Neural cell (in vitro differentiated cells): ENCODE measurements at regions not wholly inside any gene's neighbourhood (a gene's known extent, or its start where the extent isn't known, plus 50 kb on each side); places are given as distances from the start of the nearest gene placed in this dataset.
"Not testable (repeated sequence)": the region's sequence is repeated elsewhere in the genome, so short reads cannot be mapped to it uniquely, and the experiment has no call there.

Experiments used
- H2AFZ ChIP-seq: fragments of 200-600, 300-800 bp; sonication (generic), shearing (Covaris generic); 2 replicates; pipeline ENCODE4 v1.6.0; 2014; ENCODE audit warnings: low read depth, mild to moderate bottlenecking, antibody characterized with exemption, low read length, moderate library complexity
- H3F3A ChIP-seq: fragments of 200-600 bp; shearing (Covaris generic); 2 replicates; pipeline ENCODE4 v1.6.1; 2016; ENCODE audit warnings: mild to moderate bottlenecking, moderate library complexity, mixed read lengths, antibody characterized with exemption, low read length; ENCODE audit not compliant: insufficient read depth, poor library complexity, severe bottlenecking
- H3K27ac ChIP-seq: fragments of 200-600, 300-800 bp; sonication (generic), shearing (Covaris generic); 2 replicates; pipeline ENCODE4 v1.5.1; 2014; ENCODE audit warnings: mild to moderate bottlenecking, low read length, moderate library complexity
- H3K27me3 ChIP-seq: fragments of 300-800, 200-600 bp; sonication (generic), shearing (Covaris generic); 2 replicates; pipeline ENCODE4 v1.6.0; 2014; ENCODE audit warnings: mild to moderate bottlenecking, low read depth, low read length, moderate library complexity; ENCODE audit not compliant: insufficient read depth
- H3K36me3 ChIP-seq: fragments of 300-800, 200-600 bp; sonication (generic), shearing (Covaris generic); 2 replicates; pipeline ENCODE4 v1.5.1; 2014; ENCODE audit warnings: mild to moderate bottlenecking, antibody characterized with exemption, low read length, moderate library complexity; ENCODE audit not compliant: insufficient read depth
- H3K4me2 ChIP-seq: fragments of 300-800, 200-600 bp; sonication (generic), shearing (Covaris generic); 2 replicates; pipeline ENCODE4 v1.6.0; 2014; ENCODE audit warnings: mild to moderate bottlenecking, low read length
- H3K4me3 ChIP-seq: fragments of 300-800, 200-600 bp; sonication (generic), shearing (Covaris generic); 2 replicates; pipeline ENCODE4 v1.5.1; 2014; ENCODE audit warnings: mild to moderate bottlenecking, low read length, moderate library complexity
- H3K79me2 ChIP-seq: fragments of 200-600 bp; shearing (Covaris generic); replicated peaks from 2 replicates; pipeline ENCODE4 v1.6.0; 2014; ENCODE audit warnings: mild to moderate bottlenecking, low read length, moderate library complexity; ENCODE audit not compliant: insufficient read depth
- H3K9ac ChIP-seq: fragments of 300-800, 200-600 bp; sonication (generic), shearing (Covaris generic); 2 replicates; pipeline ENCODE4 v1.6.1; 2016; ENCODE audit warnings: mild to moderate bottlenecking, low read length, mixed read lengths
- H3K9me2 ChIP-seq: fragments of 200-600 bp; shearing (Covaris generic); 2 replicates; pipeline ENCODE4 v1.6.1; 2016; ENCODE audit warnings: mild to moderate bottlenecking, low read length, mixed read lengths; ENCODE audit not compliant: insufficient read depth
- H3K9me3 ChIP-seq: fragments of 200-600, 300-800 bp; sonication (generic), shearing (Covaris generic); 2 replicates; pipeline ENCODE4 v1.6.1; 2016; ENCODE audit warnings: mild to moderate bottlenecking, mixed run types, low read length, moderate library complexity, mixed read lengths
- H4K20me1 ChIP-seq: fragments of 200-600 bp; shearing (Covaris generic); 2 replicates; pipeline ENCODE4 v1.6.1; 2016; ENCODE audit warnings: mild to moderate bottlenecking, mixed run types; ENCODE audit not compliant: insufficient read depth
- EP300 ChIP-seq: fragments of 450-650 bp; conservative IDR thresholded peaks from 2 replicates; pipeline ENCODE4 v1.6.1; 2014; ENCODE audit warnings: antibody characterized with exemption, mild to moderate bottlenecking, moderate library complexity; ENCODE audit not compliant: poor library complexity, severe bottlenecking
- EZH2 ChIP-seq: fragments of 200-600, 300-800 bp; shearing (Covaris generic), sonication (generic); IDR thresholded peaks from 2 replicates; pipeline ENCODE4 v1.6.1; 2014; ENCODE audit warnings: antibody characterized with exemption, low read length, borderline replicate concordance, mild to moderate bottlenecking; ENCODE audit not compliant: insufficient read depth, poor library complexity, severe bottlenecking
- MXI1 ChIP-seq: fragments of 450-650 bp; conservative IDR thresholded peaks from 2 replicates; pipeline ENCODE4 v1.6.1; 2014; ENCODE audit warnings: antibody characterized with exemption, mild to moderate bottlenecking; ENCODE audit not compliant: poor library complexity, severe bottlenecking
- POLR2AphosphoS5 ChIP-seq: IDR thresholded peaks from 2 replicates; pipeline ENCODE4 v1.6.1; 2012
- RAD21 ChIP-seq: fragments of 450-650 bp; conservative IDR thresholded peaks from 2 replicates; pipeline ENCODE4 v1.6.1; 2014; ENCODE audit warnings: antibody characterized with exemption, mild to moderate bottlenecking, moderate library complexity
- SMC3 ChIP-seq: fragments of 450-650 bp; conservative IDR thresholded peaks from 2 replicates; pipeline ENCODE4 v1.6.1; 2014; ENCODE audit warnings: antibody characterized with exemption, mild to moderate bottlenecking, moderate library complexity; ENCODE audit not compliant: poor library complexity
- TAF1 ChIP-seq: IDR thresholded peaks from 2 replicates; pipeline ENCODE4 v1.6.1; 2012; ENCODE audit warnings: low read depth
- TF ChIP-seq, protein P1 (sequence below): fragments of 450-650 bp; IDR thresholded peaks from 2 replicates; pipeline ENCODE4 v1.5.1; 2014; ENCODE audit warnings: antibody characterized with exemption, mild to moderate bottlenecking, moderate library complexity; ENCODE audit not compliant: poor library complexity, severe bottlenecking
- TF ChIP-seq, protein P2 (sequence below): IDR thresholded peaks from 2 replicates; pipeline ENCODE4 v1.6.1; 2012; ENCODE audit warnings: borderline replicate concordance

DNA sequence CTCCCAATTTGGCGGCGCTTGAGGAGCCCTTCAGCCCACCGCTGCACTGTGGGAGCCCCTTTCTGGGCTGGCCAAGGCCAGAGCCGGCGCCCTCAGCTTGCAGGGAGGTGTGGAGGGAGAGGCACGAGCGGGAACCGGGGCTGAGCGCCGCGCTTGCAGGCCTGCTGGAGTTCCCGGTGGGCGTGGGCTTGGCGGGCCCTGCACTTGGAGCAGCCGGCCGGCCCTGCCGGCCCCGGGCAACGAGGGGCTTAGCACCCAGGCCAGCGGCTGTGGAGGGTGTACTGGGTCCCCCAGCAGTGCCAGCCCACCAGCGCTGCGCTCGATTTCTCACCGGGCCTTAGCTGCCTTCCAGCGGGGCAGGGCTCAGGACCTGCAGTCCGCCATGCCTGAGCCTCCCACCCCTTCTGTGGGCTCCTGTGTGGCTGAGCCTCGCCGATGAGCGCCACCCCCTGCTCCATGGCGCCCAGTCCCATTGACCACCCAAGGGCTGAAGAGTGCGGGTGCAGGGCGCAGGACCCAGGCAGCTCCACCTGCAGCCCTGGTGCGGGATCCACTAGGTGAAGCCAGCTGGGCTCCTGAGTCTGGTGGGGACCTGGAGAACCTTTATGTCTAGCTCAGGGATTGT is 815.4 kb upstream of the B3GALT2 start:
- not testable (repeated sequence) for H3K4me3 ChIP-seq, H4K20me1 ChIP-seq, H3K79me2 ChIP-seq, H3F3A ChIP-seq, H3K9ac ChIP-seq, H3K9me2 ChIP-seq, H3K4me2 ChIP-seq, H3K36me3 ChIP-seq, H2AFZ ChIP-seq, H3K27me3 ChIP-seq, H3K9me3 ChIP-seq, H3K27ac ChIP-seq

DNA sequence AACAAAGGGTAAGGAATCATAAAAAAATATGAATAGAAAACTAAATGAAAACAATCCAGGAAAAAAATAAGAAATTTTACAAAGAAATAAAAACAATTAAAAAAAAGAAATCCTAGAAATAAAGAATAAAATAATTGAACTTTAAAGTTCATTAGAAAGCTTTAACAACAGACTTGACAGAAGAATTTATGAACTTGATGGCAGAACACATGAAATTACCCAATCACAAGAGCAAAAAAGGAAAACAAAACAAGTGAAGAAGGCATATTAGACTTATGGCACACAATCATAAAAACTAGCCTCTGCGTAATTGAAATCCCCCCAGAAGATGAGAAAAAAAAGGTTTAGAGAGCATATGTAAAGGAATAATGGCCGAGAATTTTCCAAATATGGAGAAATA is 802.5 kb upstream of the B3GALT2 start:
- no peak overlapping the region for H3K4me3 ChIP-seq
- no peak overlapping the region for H2AFZ ChIP-seq
- H3K9ac ChIP-seq, result no peak overlapping the region
- TF ChIP-seq RAD21 (no peak), EZH2 (no peak), SMC3 (no peak), EP300 (no peak), POLR2AphosphoS5 (no peak), TAF1 (no peak), MXI1 (no peak)
- TF ChIP-seq, protein P1, sequence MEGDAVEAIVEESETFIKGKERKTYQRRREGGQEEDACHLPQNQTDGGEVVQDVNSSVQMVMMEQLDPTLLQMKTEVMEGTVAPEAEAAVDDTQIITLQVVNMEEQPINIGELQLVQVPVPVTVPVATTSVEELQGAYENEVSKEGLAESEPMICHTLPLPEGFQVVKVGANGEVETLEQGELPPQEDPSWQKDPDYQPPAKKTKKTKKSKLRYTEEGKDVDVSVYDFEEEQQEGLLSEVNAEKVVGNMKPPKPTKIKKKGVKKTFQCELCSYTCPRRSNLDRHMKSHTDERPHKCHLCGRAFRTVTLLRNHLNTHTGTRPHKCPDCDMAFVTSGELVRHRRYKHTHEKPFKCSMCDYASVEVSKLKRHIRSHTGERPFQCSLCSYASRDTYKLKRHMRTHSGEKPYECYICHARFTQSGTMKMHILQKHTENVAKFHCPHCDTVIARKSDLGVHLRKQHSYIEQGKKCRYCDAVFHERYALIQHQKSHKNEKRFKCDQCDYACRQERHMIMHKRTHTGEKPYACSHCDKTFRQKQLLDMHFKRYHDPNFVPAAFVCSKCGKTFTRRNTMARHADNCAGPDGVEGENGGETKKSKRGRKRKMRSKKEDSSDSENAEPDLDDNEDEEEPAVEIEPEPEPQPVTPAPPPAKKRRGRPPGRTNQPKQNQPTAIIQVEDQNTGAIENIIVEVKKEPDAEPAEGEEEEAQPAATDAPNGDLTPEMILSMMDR, result no peak
- TF ChIP-seq, protein P2, sequence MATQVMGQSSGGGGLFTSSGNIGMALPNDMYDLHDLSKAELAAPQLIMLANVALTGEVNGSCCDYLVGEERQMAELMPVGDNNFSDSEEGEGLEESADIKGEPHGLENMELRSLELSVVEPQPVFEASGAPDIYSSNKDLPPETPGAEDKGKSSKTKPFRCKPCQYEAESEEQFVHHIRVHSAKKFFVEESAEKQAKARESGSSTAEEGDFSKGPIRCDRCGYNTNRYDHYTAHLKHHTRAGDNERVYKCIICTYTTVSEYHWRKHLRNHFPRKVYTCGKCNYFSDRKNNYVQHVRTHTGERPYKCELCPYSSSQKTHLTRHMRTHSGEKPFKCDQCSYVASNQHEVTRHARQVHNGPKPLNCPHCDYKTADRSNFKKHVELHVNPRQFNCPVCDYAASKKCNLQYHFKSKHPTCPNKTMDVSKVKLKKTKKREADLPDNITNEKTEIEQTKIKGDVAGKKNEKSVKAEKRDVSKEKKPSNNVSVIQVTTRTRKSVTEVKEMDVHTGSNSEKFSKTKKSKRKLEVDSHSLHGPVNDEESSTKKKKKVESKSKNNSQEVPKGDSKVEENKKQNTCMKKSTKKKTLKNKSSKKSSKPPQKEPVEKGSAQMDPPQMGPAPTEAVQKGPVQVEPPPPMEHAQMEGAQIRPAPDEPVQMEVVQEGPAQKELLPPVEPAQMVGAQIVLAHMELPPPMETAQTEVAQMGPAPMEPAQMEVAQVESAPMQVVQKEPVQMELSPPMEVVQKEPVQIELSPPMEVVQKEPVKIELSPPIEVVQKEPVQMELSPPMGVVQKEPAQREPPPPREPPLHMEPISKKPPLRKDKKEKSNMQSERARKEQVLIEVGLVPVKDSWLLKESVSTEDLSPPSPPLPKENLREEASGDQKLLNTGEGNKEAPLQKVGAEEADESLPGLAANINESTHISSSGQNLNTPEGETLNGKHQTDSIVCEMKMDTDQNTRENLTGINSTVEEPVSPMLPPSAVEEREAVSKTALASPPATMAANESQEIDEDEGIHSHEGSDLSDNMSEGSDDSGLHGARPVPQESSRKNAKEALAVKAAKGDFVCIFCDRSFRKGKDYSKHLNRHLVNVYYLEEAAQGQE, result no peak
- no peaks in the 10 kb centered on the region for H3K9me3 ChIP-seq
- no peak overlapping the region for H3K27ac ChIP-seq
- no peaks in the 10 kb centered on the region for H3K27me3 ChIP-seq
- no peak overlapping the region for H3K4me2 ChIP-seq
- no peaks in the 10 kb centered on the region for H4K20me1 ChIP-seq
- no peaks in the 10 kb centered on the region for H3F3A ChIP-seq
- no peaks in the 10 kb centered on the region for H3K36me3 ChIP-seq
- no peaks in the 10 kb centered on the region for H3K79me2 ChIP-seq
- no peaks in the 10 kb centered on the region for H3K9me2 ChIP-seq

DNA sequence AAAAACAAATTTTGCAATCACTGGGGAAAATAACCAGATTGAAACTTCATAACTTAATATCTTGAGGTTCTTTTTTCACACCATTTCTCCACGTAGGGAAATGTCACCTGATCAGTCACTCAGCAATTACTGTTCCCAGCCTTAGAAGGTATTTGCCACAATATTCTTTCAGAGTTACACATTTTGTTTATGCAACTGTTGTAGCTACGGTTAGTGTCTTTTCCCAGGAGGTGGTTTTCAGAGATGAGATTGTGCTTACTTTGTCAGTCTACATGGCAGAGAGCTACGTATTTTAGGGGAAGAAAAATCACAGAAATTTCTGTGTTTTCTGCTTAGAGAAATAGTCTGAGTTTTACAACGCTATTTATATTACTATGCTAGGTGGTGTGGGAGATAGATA is 792.8 kb upstream of the B3GALT2 start:
- Histone ChIP-seq H3K4me2 (no peak overlapping the region), H4K20me1 (no peaks in the 10 kb centered on the region), H3K9me2 (no peaks in the 10 kb centered on the region), H3K4me3 (no peak overlapping the region), H3F3A (no peaks in the 10 kb centered on the region), H3K9ac (no peak overlapping the region), H3K27ac (peak overlapping the region; percentile 61), H3K9me3 (no peaks in the 10 kb centered on the region), H3K79me2 (no peaks in the 10 kb centered on the region), H3K27me3 (no peaks in the 10 kb centered on the region), H3K36me3 (no peaks in the 10 kb centered on the region), H2AFZ (no peak overlapping the region)
- TF ChIP-seq, protein P1, result no peak
- TF ChIP-seq TAF1 (no peak), EZH2 (no peak), SMC3 (peak; percentile 7), POLR2AphosphoS5 (peak; percentile 76), EP300 (peak; percentile 83), RAD21 (peak; percentile 16), MXI1 (no peak)
- TF ChIP-seq, protein P2, result no peak
